Frontal cortex (tissue), 1 donor: ENCODE measurements at regions not wholly inside any gene's neighbourhood (a gene's known extent, or its start where the extent isn't known, plus 50 kb on each side); places are given as distances from the start of the nearest gene placed in this dataset. TPM values are rescaled to one million over a fixed set of nuclear protein-coding genes. Genes with fewer than 3 reads are reported as not detected.

Experiments used
- small RNA-seq: library from RNA; depleted of rRNA; stranded (forward); fragments of <200 nt; gene quantifications from one replicate; pipeline ENCODE3, GENCODE V24; 2014

Small RNAs in the stretch of these regions (small RNA-seq; reads per million reads assigned to genes)
- not detected for gene CNN2P11
